ENCODE measurements at regions not wholly inside any gene's neighbourhood (a gene's known extent, or its start where the extent isn't known, plus 50 kb on each side); places are given as distances from the start of the nearest gene placed in this dataset.

- no peaks in the 10 kb centered on the region for H3K36me3 Mint-ChIP-seq (ENCODE audit: low read depth)
- no peaks in the 10 kb centered on the region for H3K9me3 Mint-ChIP-seq
- Histone ChIP-seq H3K27ac (ENCODE audit: low read depth) (no peak overlapping the region), H3K4me2 (no peak overlapping the region), H2AFZ (no peak overlapping the region), H3K79me2 (replicated peaks; ENCODE audit: insufficient read depth) (no peaks in the 10 kb centered on the region), H3F3A (replicated peaks; ENCODE audit: low read depth) (no peaks in the 10 kb centered on the region), H4K20me1 (replicated peaks; ENCODE audit: insufficient read depth) (no peaks in the 10 kb centered on the region), H3K4me3 (no peak overlapping the region), H3K27me3 (ENCODE audit: insufficient read depth) (no peaks in the 10 kb centered on the region), H3K9me2 (ENCODE audit: insufficient read depth) (no peaks in the 10 kb centered on the region), H3K4me1 (ENCODE audit: insufficient read depth) (no peaks in the 10 kb centered on the region), H3K36me3 (ENCODE audit: insufficient read depth) (no peaks in the 10 kb centered on the region)
- TF ChIP-seq CTCF (conservative IDR thresholded peaks at IDR 0.05; ENCODE audit: low read depth in 2 of 2), result no peak
- H3K27me3 Mint-ChIP-seq (ENCODE audit: insufficient read depth, low read depth, poor library complexity), result no peaks in the 10 kb centered on the region
- H3K4me3 Mint-ChIP-seq, result no peak overlapping the region
- H3K27ac Mint-ChIP-seq, result no peak overlapping the region
- H3K4me1 Mint-ChIP-seq, result no peaks in the 10 kb centered on the region
- DNase-seq (ENCODE audit: low spot score) (no peak), ATAC-seq (no peak)
Measured at GRCh38 chr11:109514313-109515018, 92.5 kb downstream of the C11orf87 start.

GRCh38 chr11:109519253-109519652 lies 97.3 kb downstream of the C11orf87 start:
- DNase-seq (ENCODE audit: low spot score) (no peak), ATAC-seq (no peak)
- Mint-ChIP-seq H3K27ac (no peak overlapping the region), H3K36me3 (ENCODE audit: low read depth) (no peaks in the 10 kb centered on the region), H3K27me3 (ENCODE audit: insufficient read depth, low read depth, poor library complexity) (no peaks in the 10 kb centered on the region), H3K9me3 (no peaks in the 10 kb centered on the region), H3K4me3 (no peak overlapping the region), H3K4me1 (no peaks in the 10 kb centered on the region)
- no peaks in the 10 kb centered on the region for H3K9me2 ChIP-seq (ENCODE audit: insufficient read depth)
- no peaks in the 10 kb centered on the region for H3K4me1 ChIP-seq (ENCODE audit: insufficient read depth)
- no peak overlapping the region for H3K4me2 ChIP-seq
- H3K36me3 ChIP-seq (ENCODE audit: insufficient read depth), result no peaks in the 10 kb centered on the region
- no peaks in the 10 kb centered on the region for H3K27me3 ChIP-seq (ENCODE audit: insufficient read depth)
- no peaks in the 10 kb centered on the region for H3K79me2 ChIP-seq (replicated peaks; ENCODE audit: insufficient read depth)
- H3F3A ChIP-seq (replicated peaks; ENCODE audit: low read depth), result no peaks in the 10 kb centered on the region
- no peaks in the 10 kb centered on the region for H4K20me1 ChIP-seq (replicated peaks; ENCODE audit: insufficient read depth)
- H3K4me3 ChIP-seq, result no peak overlapping the region
- no peak overlapping the region for H3K27ac ChIP-seq (ENCODE audit: low read depth)
- H2AFZ ChIP-seq, result no peak overlapping the region
- TF ChIP-seq EZH2 (IDR thresholded peaks at IDR 0.05; ENCODE audit: low read depth, unreplicated experiment), result no peak
- no peak for TF ChIP-seq POLR2AphosphoS5 (IDR thresholded peaks at IDR 0.05; ENCODE audit: low read depth)
- TF ChIP-seq ZNF331 (CRISPR knock-in tag; IDR thresholded peaks at IDR 0.05; ENCODE audit: low read depth), result no peak
- TF ChIP-seq REST (IDR thresholded peaks at IDR 0.05; ENCODE audit: unreplicated experiment), result no peak
- TF ChIP-seq EZH2phosphoT487 (IDR thresholded peaks at IDR 0.05; ENCODE audit: unreplicated experiment), result no peak
- TF ChIP-seq ETS1 (IDR thresholded peaks at IDR 0.05), result no peak
- TF ChIP-seq STAT1 (IDR thresholded peaks at IDR 0.05; ENCODE audit: unreplicated experiment), result no peak
- TF ChIP-seq JUNB (IDR thresholded peaks at IDR 0.05; ENCODE audit: unreplicated experiment), result no peak
- TF ChIP-seq NANOG (IDR thresholded peaks at IDR 0.05; ENCODE audit: borderline replicate concordance), result no peak
